ENCODE measurements at regions not wholly inside any gene's neighbourhood (a gene's known extent, or its start where the extent isn't known, plus 50 kb on each side); places are given as distances from the start of the nearest gene placed in this dataset.

DNA sequence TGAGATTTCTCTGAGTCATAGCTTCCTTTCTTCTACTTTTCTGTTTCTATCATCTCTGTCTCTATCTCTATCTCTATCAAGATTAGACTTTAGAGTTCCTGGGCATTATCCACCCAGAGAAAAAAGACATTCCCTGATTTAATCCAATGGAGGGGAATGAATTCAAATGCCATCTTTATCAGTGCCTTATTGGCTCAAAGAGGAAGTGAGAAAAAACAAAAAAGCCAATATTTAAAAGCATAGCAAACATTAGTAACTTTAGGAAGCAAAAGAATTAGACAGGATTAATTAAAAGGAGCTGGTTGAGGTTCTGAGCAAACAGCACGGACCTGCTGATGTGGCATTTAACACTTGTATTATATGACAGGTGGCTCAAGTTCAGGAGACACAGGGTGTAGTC, 736.5 kb downstream of the REEP3 start:
- no peak for DNase-seq
- TF ChIP-seq, protein P1, sequence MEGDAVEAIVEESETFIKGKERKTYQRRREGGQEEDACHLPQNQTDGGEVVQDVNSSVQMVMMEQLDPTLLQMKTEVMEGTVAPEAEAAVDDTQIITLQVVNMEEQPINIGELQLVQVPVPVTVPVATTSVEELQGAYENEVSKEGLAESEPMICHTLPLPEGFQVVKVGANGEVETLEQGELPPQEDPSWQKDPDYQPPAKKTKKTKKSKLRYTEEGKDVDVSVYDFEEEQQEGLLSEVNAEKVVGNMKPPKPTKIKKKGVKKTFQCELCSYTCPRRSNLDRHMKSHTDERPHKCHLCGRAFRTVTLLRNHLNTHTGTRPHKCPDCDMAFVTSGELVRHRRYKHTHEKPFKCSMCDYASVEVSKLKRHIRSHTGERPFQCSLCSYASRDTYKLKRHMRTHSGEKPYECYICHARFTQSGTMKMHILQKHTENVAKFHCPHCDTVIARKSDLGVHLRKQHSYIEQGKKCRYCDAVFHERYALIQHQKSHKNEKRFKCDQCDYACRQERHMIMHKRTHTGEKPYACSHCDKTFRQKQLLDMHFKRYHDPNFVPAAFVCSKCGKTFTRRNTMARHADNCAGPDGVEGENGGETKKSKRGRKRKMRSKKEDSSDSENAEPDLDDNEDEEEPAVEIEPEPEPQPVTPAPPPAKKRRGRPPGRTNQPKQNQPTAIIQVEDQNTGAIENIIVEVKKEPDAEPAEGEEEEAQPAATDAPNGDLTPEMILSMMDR (IDR thresholded peaks at IDR 0.05; ENCODE audit: low read depth, low read length): no peak
- no peak overlapping the region for H3K4me3 ChIP-seq (ENCODE audit: low read depth, low read length)
- no peaks in the 10 kb centered on the region for H3K36me3 ChIP-seq
- no peak overlapping the region for H3K27ac ChIP-seq
- no peaks in the 10 kb centered on the region for H3K9me3 ChIP-seq (ENCODE audit: severe bottlenecking)
- no peaks in the 10 kb centered on the region for H3K27me3 ChIP-seq (ENCODE audit: insufficient read depth, low read depth, severe bottlenecking)

DNA sequence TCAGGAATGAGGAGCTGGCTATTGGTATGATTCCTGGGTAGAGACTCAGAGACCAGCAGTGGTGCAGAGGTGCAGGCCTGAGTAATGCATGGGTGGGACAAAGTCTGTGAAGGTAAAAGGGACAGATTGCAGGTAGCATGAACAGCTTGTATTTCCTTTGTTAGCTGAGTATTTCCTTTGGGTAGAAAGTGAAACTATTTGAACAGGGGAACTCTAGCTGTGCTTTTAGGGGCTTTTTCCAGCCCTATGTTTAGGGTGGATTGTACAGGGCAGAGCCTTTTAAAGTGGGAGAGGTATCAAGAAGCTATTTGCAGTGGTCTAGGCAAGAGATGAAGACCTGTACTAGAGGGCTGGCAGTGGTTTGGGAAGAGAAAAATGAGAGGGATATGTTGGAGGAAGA, 739.9 kb downstream of the REEP3 start:
- no peaks in the 10 kb centered on the region for H3K36me3 ChIP-seq
- H3K27ac ChIP-seq: no peak overlapping the region
- no peaks in the 10 kb centered on the region for H3K9me3 ChIP-seq (ENCODE audit: severe bottlenecking)
- TF ChIP-seq, protein P1 (IDR thresholded peaks at IDR 0.05; ENCODE audit: low read depth, low read length): no peak
- DNase-seq: no peak
- H3K4me3 ChIP-seq (ENCODE audit: low read depth, low read length): no peak overlapping the region
- H3K27me3 ChIP-seq (ENCODE audit: insufficient read depth, low read depth, severe bottlenecking): no peaks in the 10 kb centered on the region

DNA sequence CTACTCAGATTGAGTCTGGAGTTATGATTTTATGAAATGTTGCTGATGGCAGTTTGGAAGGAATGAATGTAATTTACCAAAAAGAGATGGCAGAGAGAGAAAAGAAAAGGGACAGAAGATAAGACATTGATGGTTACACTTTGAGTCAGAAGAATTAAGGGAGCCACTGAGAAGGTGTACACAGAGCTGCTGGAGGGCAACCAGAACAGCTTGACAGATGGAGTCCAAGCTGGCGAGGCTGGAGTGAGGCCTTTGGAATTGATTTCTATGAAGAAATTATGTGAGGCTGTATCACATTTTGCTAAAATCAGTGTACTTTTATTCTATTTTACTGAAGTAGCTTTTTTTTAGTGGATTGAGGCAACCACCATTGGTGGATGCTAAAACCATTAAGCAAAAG, 740.5 kb downstream of the REEP3 start:
- no peaks in the 10 kb centered on the region for H3K36me3 ChIP-seq
- TF ChIP-seq, protein P1 (IDR thresholded peaks at IDR 0.05; ENCODE audit: low read depth, low read length): no peak
- DNase-seq: no peak
- H3K4me3 ChIP-seq (ENCODE audit: low read depth, low read length): no peak overlapping the region
- H3K9me3 ChIP-seq (ENCODE audit: severe bottlenecking): no peaks in the 10 kb centered on the region
- no peaks in the 10 kb centered on the region for H3K27me3 ChIP-seq (ENCODE audit: insufficient read depth, low read depth, severe bottlenecking)
- no peak overlapping the region for H3K27ac ChIP-seq

DNA sequence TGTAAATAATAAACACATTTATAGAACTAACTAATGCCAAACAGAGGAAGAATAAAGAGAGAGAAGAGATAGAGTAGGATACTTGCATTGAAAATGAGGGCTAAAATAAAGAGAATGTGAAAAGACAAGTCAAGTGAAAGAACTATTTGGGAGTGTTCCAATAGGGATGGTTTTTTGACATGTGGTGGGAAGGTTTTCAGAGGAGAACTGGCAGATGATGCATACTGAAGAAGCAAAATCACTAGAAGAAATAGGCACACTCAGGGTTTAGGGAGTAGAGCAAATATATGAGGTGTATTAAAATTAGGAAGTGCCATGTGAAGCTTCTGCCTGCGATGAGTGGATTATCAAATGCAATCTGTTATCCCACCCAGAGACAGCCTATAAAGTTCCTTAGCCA, 744.8 kb downstream of the REEP3 start:
- Histone ChIP-seq H3K4me3 (ENCODE audit: low read depth, low read length) (no peak overlapping the region), H3K9me3 (ENCODE audit: severe bottlenecking) (no peaks in the 10 kb centered on the region), H3K27me3 (ENCODE audit: insufficient read depth, low read depth, severe bottlenecking) (no peaks in the 10 kb centered on the region), H3K36me3 (no peaks in the 10 kb centered on the region), H3K27ac (no peak overlapping the region)
- TF ChIP-seq, protein P1 (IDR thresholded peaks at IDR 0.05; ENCODE audit: low read depth, low read length): no peak
- DNase-seq: no peak

DNA sequence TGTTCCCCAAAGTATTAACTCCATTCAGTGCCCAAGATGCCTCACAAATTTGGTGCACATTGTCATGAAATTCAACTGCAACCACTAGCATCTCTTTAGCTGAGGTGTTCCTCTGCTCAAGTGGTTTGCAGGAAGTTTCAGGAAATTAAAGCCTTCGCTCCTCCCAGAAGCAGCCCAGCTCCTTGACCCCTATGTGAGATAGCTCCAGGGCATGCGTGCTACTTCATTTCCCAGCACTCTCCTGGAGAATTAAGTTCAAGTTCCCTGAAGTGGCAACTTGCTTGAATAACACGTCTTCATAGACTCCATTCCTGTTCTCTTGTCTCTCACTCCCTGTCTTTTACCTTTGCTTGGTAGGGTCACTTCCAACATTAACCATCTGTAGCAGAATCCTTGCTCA, 750.3 kb downstream of the REEP3 start:
- Histone ChIP-seq H3K36me3 (no peaks in the 10 kb centered on the region), H3K4me3 (ENCODE audit: low read depth, low read length) (no peak overlapping the region), H3K27ac (no peak overlapping the region), H3K27me3 (ENCODE audit: insufficient read depth, low read depth, severe bottlenecking) (no peaks in the 10 kb centered on the region), H3K9me3 (ENCODE audit: severe bottlenecking) (no peaks in the 10 kb centered on the region)
- DNase-seq: no peak
- TF ChIP-seq, protein P1 (IDR thresholded peaks at IDR 0.05; ENCODE audit: low read depth, low read length): no peak

DNA sequence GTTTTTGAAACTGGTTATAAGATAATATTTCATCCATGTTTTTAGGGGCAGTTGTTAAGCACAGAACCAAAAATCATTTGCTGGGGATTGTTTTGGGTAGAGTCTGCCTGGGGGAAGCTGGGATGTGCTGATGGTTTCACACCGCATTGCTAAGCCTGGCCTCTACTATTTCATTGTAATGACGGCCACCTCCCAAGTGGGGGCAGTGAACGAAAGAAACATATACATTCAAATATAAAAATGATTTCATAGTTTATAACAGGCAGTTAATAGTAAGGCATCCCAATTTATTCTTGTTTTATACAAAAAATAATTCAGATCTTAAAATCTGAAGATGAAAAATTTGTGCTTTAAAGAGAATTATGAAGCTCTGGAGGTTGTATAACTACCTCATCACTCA, 750.8 kb downstream of the REEP3 start:
- TF ChIP-seq, protein P1 (IDR thresholded peaks at IDR 0.05; ENCODE audit: low read depth, low read length): peak; percentile 10; the same call in 1 of the 2 replicates
- no peak overlapping the region for H3K27ac ChIP-seq
- no peak overlapping the region for H3K4me3 ChIP-seq (ENCODE audit: low read depth, low read length)
- H3K9me3 ChIP-seq (ENCODE audit: severe bottlenecking): no peaks in the 10 kb centered on the region
- no peaks in the 10 kb centered on the region for H3K27me3 ChIP-seq (ENCODE audit: insufficient read depth, low read depth, severe bottlenecking)
- DNase-seq: peak; percentile 7
- H3K36me3 ChIP-seq: no peaks in the 10 kb centered on the region
